Activated CD4-positive, alpha-beta T cell treated with anti-CD3 and anti-CD28 coated beads for 24 hours (primary cell): ENCODE measurements at regions not wholly inside any gene's neighbourhood (a gene's known extent, or its start where the extent isn't known, plus 50 kb on each side); places are given as distances from the start of the nearest gene placed in this dataset.

Experiments
- DNase-seq, 2 donors: peaks; one replicate each; pipeline ENCODE4 v3.0.0-alpha.2; 2020; ENCODE audit warnings: low read depth in 2 of 2

GRCh38 chr12:4857472-4858291, 52.0 kb upstream of the KCNA1 start:
- DNase-seq, result peak; percentile 56 to 65

GRCh38 chr12:4858386-4858785, 51.3 kb upstream of the KCNA1 start:
- no peak for DNase-seq

- no peak for DNase-seq
These were observed 50.1 kb upstream of the KCNA1 start for GRCh38 chr12:4859478-4860210.
